Gastrocnemius medialis (tissue), 4 donors: ENCODE measurements at regions not wholly inside any gene's neighbourhood (a gene's known extent, or its start where the extent isn't known, plus 50 kb on each side); places are given as distances from the start of the nearest gene placed in this dataset.
"Not testable (repeated sequence)": the region's sequence is repeated elsewhere in the genome, so short reads cannot be mapped to it uniquely, and the experiment has no call there.

Experiments used
- ATAC-seq, 2 donors: fragments of 150-250 bp; one replicate each; pipeline ENCODE4 v1.9.1; 2016
- DNase-seq, 2 donors: peaks; one replicate each; pipeline ENCODE4 v3.0.0-alpha.2; 2019
- H3K27ac ChIP-seq, 4 donors: fragments of 200-600 bp; sonication (generic); 1 replicate in 1 of 4; 2 replicates in 3 of 4; pipeline ENCODE4 v1.5.1; 2016 to 2018; ENCODE audit warnings: mild to moderate bottlenecking in 2 of 4, moderate library complexity in 1 of 4
- H3K27me3 ChIP-seq, 3 donors: fragments of 200-600 bp; sonication (generic) in 2 of 3; 1 replicate in 1 of 3; 2 replicates in 2 of 3; pipeline versions ENCODE4 v1.5.1 to v1.6.0; 2016 to 2019; ENCODE audit warnings: mild to moderate bottlenecking in 1 of 3, moderate library complexity in 1 of 3
- H3K36me3 ChIP-seq, 2 donors: fragments of 200-600 bp; sonication (generic) in 1 of 2; one replicate each; pipeline ENCODE4 v1.5.1; 2017 to 2018
- H3K4me1 ChIP-seq, 2 donors: fragments of 200-600 bp; sonication (generic) in 1 of 2; one replicate each; pipeline ENCODE4 v1.5.1; 2016 to 2017; ENCODE audit warnings: mild to moderate bottlenecking in 2 of 2
- H3K4me3 ChIP-seq, 4 donors: fragments of 200-600 bp; sonication (generic) in 3 of 4; 1 replicate in 1 of 4; 2 replicates in 3 of 4; pipeline ENCODE4 v1.5.1; 2016 to 2019; ENCODE audit warnings: mild to moderate bottlenecking in 2 of 4
- H3K9me3 ChIP-seq, 3 donors: fragments of 200-600 bp; sonication (generic) in 2 of 3; 1 replicate in 1 of 3; 2 replicates in 2 of 3; pipeline ENCODE4 v1.5.1; 2016 to 2019
- in situ Hi-C, 4 donors: fragments of 200-750 bp; cut with MboI; loops; one replicate each; pipeline versions ENCODE4 v1.15.0 to v1.8.0; 2017; ENCODE audit warnings: low sequenced_read_pairs in 4 of 4
- intact Hi-C: fragments of 100-400 bp; cut with DNase I; formaldehyde crosslinking; loops from one replicate; pipeline ENCODE4 v1.15.1; 2023; ENCODE audit warnings: low total_unique reads

DNA sequence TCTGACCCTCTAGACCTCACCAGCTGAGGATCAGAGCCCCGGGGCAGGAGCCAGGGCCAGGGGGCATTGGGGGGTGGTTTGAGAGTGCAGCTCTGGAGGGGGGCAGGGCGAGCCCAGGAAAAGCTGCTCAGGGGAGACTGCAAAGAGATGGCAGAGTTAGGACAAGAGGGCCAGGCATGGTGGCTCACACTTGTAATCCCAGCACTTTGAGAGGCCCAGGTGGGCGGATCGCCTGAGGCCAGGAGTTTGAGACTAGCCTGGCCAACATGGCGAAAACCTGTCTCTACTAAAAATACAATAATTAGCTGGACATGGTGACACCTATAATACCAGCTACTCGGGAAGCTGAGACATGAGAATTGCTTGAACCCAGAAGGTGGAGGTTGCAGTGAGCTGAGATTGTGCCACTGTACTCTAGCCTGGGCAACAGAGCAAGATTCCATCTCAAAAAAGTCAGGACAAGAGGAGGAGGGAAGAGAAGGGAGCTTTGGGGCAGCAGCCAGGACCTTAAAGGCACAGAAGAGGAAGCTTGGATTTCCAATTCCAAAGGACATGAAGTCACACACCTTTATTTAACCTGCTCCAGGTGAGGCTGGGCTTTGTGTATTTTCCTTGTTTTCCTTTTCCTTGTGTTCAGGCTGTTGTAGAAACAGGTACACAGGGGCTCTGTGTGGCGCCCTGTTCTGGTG, 180.5 kb upstream of the OSBPL11 start:
- H3K9me3 ChIP-seq, H3K4me1 ChIP-seq, H3K27me3 ChIP-seq, H3K36me3 ChIP-seq, intact Hi-C loops, DNase-seq, H3K4me3 ChIP-seq, H3K27ac ChIP-seq, in situ Hi-C loops, ATAC-seq: not testable (repeated sequence)

DNA sequence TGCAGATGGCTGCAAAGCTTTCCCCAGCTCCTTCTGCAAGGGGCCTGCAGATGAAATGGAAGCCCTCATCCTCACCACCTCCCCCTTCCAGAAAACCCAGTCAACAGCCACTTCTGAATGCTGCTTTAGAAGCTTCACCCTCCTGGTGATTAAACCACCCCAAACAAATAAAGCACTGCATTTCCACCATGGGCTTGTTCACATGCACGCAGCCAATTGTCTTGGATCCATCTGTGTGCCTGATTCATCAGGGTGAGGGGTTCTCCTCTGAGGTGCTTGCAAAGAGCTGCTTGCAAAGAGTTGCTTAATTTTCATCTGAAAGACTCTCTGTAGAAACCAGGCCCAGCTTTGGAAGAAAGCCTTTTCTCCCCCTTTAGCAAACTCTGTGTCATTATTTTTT, 184.0 kb upstream of the OSBPL11 start:
- H3K27ac ChIP-seq, H3K27me3 ChIP-seq, in situ Hi-C loops, H3K4me1 ChIP-seq, H3K36me3 ChIP-seq, DNase-seq, H3K9me3 ChIP-seq, ATAC-seq, intact Hi-C loops, H3K4me3 ChIP-seq: not testable (repeated sequence)

DNA sequence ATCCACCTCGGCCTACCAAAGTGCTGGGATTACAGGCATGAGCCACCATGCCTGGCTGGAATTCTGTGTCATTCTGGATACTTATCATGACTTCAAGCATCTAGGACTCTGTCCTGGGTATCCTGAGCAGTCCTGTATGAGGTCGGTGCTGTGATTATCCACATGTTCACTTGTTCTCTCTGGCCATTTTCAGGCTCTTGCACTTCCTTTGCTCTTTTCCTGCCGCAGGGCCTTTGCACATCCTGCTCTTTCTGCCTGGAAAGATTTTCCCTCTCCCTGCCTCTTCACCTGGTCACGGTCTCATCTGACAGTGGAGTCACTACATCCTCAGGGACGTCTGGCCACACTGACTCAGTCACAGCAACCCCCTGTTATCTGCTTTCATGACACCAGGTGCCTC, 184.6 kb upstream of the OSBPL11 start:
- ATAC-seq, in situ Hi-C loops, H3K27ac ChIP-seq, H3K4me1 ChIP-seq, H3K36me3 ChIP-seq, H3K4me3 ChIP-seq, H3K9me3 ChIP-seq, H3K27me3 ChIP-seq, intact Hi-C loops, DNase-seq: not testable (repeated sequence)

DNA sequence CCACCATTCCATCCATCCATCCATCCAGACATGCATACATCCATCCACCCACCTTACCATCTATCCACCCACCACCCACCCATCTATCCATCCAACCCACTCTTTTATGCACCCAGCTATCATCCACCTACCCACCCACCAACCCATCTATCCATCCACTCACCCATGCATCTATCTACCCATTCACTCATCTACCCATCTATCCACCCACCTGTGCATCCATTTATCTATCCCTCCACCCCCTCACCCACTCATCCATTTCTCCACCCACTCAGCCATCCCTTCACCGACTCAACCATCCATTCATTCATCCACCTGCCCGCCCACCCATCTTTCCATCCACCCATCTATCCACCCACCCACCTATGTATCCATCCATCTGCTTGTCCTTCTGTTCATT, 186.4 kb upstream of the OSBPL11 start:
- H3K27me3 ChIP-seq, intact Hi-C loops, H3K9me3 ChIP-seq, H3K36me3 ChIP-seq, ATAC-seq, H3K4me1 ChIP-seq, H3K27ac ChIP-seq, H3K4me3 ChIP-seq, in situ Hi-C loops, DNase-seq: not testable (repeated sequence)

DNA sequence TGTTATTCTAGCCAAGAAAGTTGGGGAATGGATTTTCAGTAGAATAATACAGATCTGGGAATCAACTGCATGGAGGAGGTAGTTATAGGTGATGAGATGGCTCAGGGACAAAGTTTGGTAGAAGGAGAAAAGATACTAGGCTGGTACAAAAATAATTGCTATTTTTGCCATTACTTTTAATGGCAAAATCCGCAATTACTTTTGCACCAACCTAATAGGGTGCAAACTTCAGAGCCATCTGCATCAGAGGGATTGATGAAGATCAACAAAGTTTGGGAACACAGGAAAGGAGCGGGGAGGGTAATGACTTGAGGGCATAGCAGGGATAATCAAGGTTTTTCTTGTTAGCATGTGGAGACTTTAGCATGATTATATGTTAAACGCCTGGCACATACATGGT, 178.7 kb upstream of the ROPN1B start:
- H3K4me3 ChIP-seq, in situ Hi-C loops, intact Hi-C loops, ATAC-seq, H3K9me3 ChIP-seq, H3K27me3 ChIP-seq, H3K36me3 ChIP-seq, H3K4me1 ChIP-seq, DNase-seq, H3K27ac ChIP-seq: not testable (repeated sequence)

DNA sequence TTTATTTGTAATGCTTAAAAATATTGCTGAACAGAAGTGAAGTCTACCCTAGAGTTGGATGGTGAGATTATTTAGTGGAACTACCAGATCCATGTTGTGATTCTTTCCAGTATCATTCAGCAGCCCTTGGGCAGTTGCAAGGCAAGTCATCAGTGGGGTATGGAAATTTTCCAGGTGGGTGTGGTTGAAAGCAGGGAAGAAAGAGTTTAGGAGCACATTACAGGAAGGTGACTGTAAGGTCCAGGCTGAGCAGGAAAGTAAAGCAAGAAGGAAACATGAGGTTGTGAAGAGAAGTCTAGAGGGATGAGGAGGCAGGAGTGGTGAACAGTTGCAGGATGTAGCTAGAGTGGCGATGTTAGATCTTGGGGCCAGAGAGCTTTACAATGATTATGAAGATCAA, 178.0 kb upstream of the ROPN1B start:
- DNase-seq, intact Hi-C loops, H3K27ac ChIP-seq, H3K9me3 ChIP-seq, H3K4me1 ChIP-seq, H3K4me3 ChIP-seq, H3K36me3 ChIP-seq, H3K27me3 ChIP-seq, ATAC-seq, in situ Hi-C loops: not testable (repeated sequence)

DNA sequence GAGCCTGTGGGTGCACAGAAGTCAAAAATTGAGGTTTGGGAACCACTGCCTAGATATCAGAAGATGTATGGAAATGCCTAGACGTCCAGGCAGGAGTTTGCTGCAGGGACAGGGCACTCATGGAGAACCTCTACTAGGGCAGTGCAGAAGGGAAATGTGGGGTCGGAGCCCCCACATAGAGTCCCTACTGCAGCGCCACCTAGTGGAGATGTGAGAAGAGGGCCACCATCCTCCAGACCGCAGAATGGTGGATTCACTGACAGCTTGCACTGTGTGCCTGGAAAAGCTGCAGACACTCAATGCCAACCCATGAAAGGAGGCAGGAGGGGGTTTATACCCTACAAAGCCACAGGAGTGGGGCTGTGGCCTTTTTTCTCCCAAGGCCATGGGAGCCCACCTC, 159.0 kb upstream of the ROPN1B start:
- ATAC-seq, H3K36me3 ChIP-seq, H3K27ac ChIP-seq, H3K4me1 ChIP-seq, H3K9me3 ChIP-seq, H3K4me3 ChIP-seq, intact Hi-C loops, in situ Hi-C loops, H3K27me3 ChIP-seq, DNase-seq: not testable (repeated sequence)

DNA sequence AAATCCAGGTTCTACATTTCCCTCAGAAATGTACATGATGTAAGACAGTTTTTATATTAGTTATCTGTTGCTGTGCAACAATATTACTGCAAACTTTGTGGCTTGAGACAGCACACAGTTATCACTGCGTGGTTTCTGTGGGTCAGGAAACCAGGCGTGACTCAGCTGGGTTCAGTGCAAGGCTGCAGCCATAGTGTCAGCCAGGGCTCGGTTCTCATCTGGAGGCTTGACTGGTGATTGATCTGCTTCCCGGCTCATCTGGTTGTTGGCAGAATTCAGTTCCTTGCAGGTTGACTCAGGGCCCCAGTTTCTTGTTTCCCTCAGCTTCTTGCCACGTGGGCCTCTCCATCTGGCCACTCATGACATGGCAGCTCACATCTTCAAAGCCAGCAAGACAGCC, 146.8 kb upstream of the ROPN1B start:
- H3K27me3 ChIP-seq, H3K9me3 ChIP-seq, intact Hi-C loops, H3K4me1 ChIP-seq, in situ Hi-C loops, H3K36me3 ChIP-seq, H3K4me3 ChIP-seq, H3K27ac ChIP-seq, ATAC-seq, DNase-seq: not testable (repeated sequence)

DNA sequence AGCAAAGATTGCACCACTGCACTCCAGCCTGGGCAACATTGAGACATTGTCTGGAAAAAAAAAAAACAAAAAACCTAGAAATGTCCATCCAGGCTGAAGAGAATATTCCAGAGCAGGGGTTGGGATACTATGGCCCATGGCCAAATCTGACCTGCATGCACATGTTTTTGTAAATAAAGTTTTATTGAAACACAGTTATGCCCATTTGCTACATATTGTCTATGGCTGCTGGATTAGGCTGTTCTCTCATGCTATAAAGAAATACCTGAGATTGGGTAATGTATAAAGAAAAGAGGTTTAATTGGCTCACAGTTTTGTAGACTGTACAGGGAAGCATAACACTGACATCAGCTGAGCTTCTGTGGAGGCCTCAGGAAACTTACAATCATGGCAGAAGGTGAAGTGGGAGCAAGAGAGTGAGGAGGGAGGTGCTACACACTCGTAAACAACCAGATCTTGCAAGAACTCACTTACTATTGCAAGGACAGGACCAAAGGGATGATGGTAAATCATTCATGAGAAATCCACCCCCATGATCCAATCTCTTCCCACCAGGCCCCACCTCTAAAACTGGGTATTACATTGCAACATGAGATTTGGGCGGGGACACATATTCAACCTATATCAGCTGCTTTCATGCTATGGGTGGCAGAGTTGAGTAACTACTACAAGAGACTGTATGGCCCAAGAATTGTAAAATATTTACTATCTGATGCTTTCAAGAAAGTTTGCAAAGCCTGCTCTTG, 137.8 kb upstream of the ROPN1B start:
- H3K27me3 ChIP-seq, H3K9me3 ChIP-seq, intact Hi-C loops, H3K4me3 ChIP-seq, H3K4me1 ChIP-seq, ATAC-seq, DNase-seq, in situ Hi-C loops, H3K27ac ChIP-seq, H3K36me3 ChIP-seq: not testable (repeated sequence)

DNA sequence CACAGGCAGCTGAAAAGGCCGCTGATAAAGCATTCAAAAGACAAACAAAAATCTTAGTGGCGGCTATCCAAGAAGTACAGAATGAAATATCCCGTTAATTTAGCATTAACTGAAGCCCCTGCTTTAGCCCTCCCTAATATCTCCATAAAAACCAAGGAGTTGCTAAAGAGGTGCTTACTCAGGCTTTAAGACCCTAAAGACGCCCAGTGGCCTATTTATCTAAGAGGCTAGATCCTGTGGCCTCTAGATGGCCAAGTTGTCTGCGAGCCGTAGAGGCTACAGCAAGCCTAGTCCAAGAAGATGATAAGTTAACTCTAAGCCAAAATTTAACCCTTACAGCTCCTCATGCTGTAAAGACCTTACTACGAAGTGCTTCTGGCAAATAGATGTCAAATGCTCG, 133.4 kb upstream of the ROPN1B start:
- intact Hi-C loops, H3K27me3 ChIP-seq, DNase-seq, H3K36me3 ChIP-seq, H3K4me3 ChIP-seq, H3K9me3 ChIP-seq, H3K27ac ChIP-seq, ATAC-seq, in situ Hi-C loops, H3K4me1 ChIP-seq: not testable (repeated sequence)

DNA sequence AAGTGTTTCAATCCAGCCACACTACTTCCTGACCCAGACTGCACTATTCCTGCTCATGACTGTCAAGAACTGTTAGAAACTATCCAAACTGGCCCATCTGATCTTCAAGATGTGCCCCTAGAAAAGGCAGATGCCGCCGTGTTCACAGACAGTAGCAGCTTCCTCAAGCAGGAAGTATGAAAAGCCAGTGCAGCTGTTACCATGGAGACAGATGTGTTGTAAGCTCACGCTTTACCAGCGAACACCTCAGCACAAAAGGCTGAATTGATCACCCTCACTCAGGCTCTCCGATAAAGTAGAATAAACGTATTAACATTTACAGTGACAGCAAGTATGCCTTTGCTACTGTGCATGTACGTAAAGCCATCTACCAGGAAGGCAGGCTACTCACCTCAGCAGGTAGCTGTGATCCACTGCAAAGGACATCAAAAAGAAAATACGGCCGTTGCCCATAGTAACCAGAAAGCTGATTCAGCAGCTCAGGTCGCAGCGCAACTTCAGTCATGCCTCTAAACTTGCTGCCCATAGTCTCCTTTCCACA, 132.9 kb upstream of the ROPN1B start:
- ATAC-seq, H3K9me3 ChIP-seq, H3K27me3 ChIP-seq, H3K27ac ChIP-seq, in situ Hi-C loops, H3K36me3 ChIP-seq, intact Hi-C loops, H3K4me3 ChIP-seq, H3K4me1 ChIP-seq, DNase-seq: not testable (repeated sequence)

DNA sequence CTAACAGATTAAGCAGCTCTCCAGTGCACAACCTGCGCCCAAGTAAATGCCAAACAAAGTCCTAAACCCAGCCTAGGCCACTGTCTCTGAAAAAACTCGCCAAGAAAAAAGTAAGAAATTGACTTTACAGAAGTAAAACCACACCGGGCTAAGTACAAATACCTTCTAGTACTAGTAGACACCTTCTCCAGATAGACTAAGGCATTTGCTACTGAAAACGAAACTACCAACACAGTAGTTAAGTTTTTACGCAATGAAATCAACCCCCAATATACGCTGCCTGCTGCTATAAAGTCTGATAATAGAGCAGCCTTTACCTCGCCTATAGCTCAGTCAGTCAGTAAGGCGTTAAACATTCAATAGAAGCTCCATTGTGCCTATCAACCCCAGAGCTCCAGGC, 132.2 kb upstream of the ROPN1B start:
- intact Hi-C loops, H3K4me1 ChIP-seq, H3K27ac ChIP-seq, H3K27me3 ChIP-seq, DNase-seq, H3K4me3 ChIP-seq, H3K9me3 ChIP-seq, in situ Hi-C loops, H3K36me3 ChIP-seq, ATAC-seq: not testable (repeated sequence)
